Vagina (tissue), 2 donors: ENCODE measurements at regions not wholly inside any gene's neighbourhood (a gene's known extent, or its start where the extent isn't known, plus 50 kb on each side); places are given as distances from the start of the nearest gene placed in this dataset.
"Not testable (repeated sequence)": the region's sequence is repeated elsewhere in the genome, so short reads cannot be mapped to it uniquely, and the experiment has no call there.

ENCODE experiments used
- DNase-seq, 2 donors: peaks; one replicate each; pipeline ENCODE4 v3.0.0-alpha.2; 2017; ENCODE audit errors: extremely low spot score in 2 of 2
- H3K27ac ChIP-seq: fragments of 200-600 bp; sonication (generic); one replicate; pipeline ENCODE4 v1.5.1; 2019
- H3K27me3 ChIP-seq: fragments of 200-600 bp; sonication (generic); one replicate; pipeline ENCODE4 v1.5.1; 2019
- H3K36me3 ChIP-seq, 2 donors: fragments of 200-600 bp; sonication (generic); one replicate each; pipeline ENCODE4 v1.5.1; 2017 to 2019
- H3K4me1 ChIP-seq: fragments of 200-600 bp; sonication (generic); one replicate; pipeline ENCODE4 v1.5.1; 2019
- H3K4me3 ChIP-seq, 2 donors: fragments of 200-600 bp; sonication (generic); 1 replicate in 1 of 2; 2 replicates in 1 of 2; pipeline ENCODE4 v1.5.1; 2016 to 2019
- H3K9me3 ChIP-seq: fragments of 200-600 bp; sonication (generic); one replicate; pipeline ENCODE4 v1.5.1; 2019
- POLR2A ChIP-seq, 2 donors: fragments of 450-650 bp; IDR thresholded peaks; one replicate each; pipeline ENCODE4 v1.6.1; 2017; ENCODE audit warnings: antibody characterized with exemption in 2 of 2, mild to moderate bottlenecking in 2 of 2, moderate library complexity in 2 of 2
- POLR2AphosphoS5 ChIP-seq, 2 donors: sonication (generic); formaldehyde crosslinking; IDR thresholded peaks; one replicate each; pipeline ENCODE4 v1.9.0; 2017; ENCODE audit warnings: antibody characterized with exemption in 2 of 2, mild to moderate bottlenecking in 2 of 2, low read depth in 1 of 2; ENCODE audit not compliant: insufficient read depth in 1 of 2
- intact Hi-C: fragments of 100-400 bp; cut with DNase I; formaldehyde crosslinking; loops from one replicate; pipeline ENCODE4 v1.15.1; 2023
- TF ChIP-seq, protein P1 (sequence below), 3 experiments: fragments of 450-650 bp in 2 of 3; fragments of 200-600 bp in 1 of 3; sonication (generic) in 1 of 3; IDR thresholded peaks; one replicate each; pipeline ENCODE4 v1.5.1; 2017 to 2019; ENCODE audit warnings: antibody characterized with exemption in 3 of 3, mild to moderate bottlenecking in 2 of 3, moderate library complexity in 2 of 3

GRCh38 chr7:114181280-114181679, 233.3 kb upstream of the FOXP2 start:
- TF ChIP-seq POLR2A (IDR thresholded peaks at IDR 0.05), result no peak
- no peak for TF ChIP-seq POLR2AphosphoS5 (IDR thresholded peaks at IDR 0.05; ENCODE audit: insufficient read depth in 1 of 2, low read depth in 1 of 2)
- TF ChIP-seq, protein P1, sequence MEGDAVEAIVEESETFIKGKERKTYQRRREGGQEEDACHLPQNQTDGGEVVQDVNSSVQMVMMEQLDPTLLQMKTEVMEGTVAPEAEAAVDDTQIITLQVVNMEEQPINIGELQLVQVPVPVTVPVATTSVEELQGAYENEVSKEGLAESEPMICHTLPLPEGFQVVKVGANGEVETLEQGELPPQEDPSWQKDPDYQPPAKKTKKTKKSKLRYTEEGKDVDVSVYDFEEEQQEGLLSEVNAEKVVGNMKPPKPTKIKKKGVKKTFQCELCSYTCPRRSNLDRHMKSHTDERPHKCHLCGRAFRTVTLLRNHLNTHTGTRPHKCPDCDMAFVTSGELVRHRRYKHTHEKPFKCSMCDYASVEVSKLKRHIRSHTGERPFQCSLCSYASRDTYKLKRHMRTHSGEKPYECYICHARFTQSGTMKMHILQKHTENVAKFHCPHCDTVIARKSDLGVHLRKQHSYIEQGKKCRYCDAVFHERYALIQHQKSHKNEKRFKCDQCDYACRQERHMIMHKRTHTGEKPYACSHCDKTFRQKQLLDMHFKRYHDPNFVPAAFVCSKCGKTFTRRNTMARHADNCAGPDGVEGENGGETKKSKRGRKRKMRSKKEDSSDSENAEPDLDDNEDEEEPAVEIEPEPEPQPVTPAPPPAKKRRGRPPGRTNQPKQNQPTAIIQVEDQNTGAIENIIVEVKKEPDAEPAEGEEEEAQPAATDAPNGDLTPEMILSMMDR (IDR thresholded peaks at IDR 0.05), result no peak
- H3K27me3 ChIP-seq, result no peaks in the 10 kb centered on the region
- intact Hi-C loops, result no loop called here

DNA sequence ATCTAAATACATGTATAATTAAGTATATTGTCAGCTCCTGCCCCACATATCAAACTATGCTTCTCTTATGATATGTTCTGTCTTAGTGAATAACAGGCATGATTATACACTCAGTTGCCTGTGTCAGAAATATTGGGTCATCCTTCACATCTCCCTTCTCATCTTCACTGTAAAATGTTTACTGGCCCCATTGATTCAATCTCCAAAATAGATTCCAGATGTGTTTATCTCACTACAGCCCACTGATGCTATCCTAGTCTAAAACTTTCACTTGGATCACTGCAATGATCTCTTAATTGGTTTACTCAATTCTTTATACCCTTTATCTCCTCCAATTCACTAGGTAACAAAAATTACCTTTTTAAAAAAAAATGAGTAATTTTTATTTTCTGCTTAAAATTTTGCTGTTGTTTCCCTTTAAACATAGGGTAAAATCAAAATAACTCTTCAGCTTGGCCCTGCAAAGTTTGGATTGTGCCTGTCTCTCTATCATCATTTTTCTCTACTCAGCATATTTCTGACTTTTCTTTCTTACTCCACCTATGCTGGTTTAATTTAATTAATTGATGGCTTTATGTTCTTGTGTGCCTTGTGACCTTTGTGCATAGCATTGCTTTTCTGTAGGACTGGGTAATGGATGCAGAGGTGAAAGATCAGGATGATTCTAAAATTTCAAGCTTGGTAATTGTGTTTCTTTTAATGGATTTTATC, 233.9 kb upstream of the FOXP2 start:
- intact Hi-C loops, result no loop called here
- DNase-seq, result no peak
- no peak overlapping the region for H3K4me3 ChIP-seq
- TF ChIP-seq, protein P1 (IDR thresholded peaks at IDR 0.05), result no peak
- TF ChIP-seq POLR2AphosphoS5 (IDR thresholded peaks at IDR 0.05; ENCODE audit: insufficient read depth in 1 of 2, low read depth in 1 of 2), result no peak
- TF ChIP-seq POLR2A (IDR thresholded peaks at IDR 0.05), result no peak
- H3K27ac ChIP-seq, result no peak overlapping the region
- H3K9me3 ChIP-seq, result no peaks in the 10 kb centered on the region
- no peaks in the 10 kb centered on the region for H3K4me1 ChIP-seq
- no peaks in the 10 kb centered on the region for H3K27me3 ChIP-seq
- no peaks in the 10 kb centered on the region for H3K36me3 ChIP-seq

More at GRCh38 chr7:114181280-114181679, 233.3 kb upstream of the FOXP2 start:
- H3K27ac ChIP-seq, result no peak overlapping the region
- no peaks in the 10 kb centered on the region for H3K4me1 ChIP-seq
- no peak overlapping the region for H3K4me3 ChIP-seq
- no peaks in the 10 kb centered on the region for H3K9me3 ChIP-seq
- no peaks in the 10 kb centered on the region for H3K36me3 ChIP-seq
- no peak for DNase-seq

DNA sequence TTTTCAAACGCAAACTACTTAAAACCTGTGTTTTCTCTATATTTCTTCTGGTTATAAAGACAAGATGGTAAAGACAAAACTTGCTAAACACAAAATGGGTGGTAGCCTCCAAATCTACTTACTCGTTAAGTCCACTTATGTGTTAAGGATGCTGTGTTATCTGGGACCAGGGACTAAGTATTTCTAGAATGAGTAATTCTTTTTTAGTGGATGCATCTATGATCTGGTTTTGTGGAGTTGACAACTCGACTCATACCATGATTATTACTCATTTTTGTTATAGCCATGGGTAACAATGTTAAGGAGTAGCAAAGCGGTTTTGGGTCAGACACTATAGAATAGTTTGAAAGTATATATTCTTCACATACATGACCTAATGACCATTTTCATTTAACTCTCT, 239.5 kb upstream of the FOXP2 start:
- no peak for TF ChIP-seq POLR2A (IDR thresholded peaks at IDR 0.05)
- TF ChIP-seq POLR2AphosphoS5 (IDR thresholded peaks at IDR 0.05; ENCODE audit: insufficient read depth in 1 of 2, low read depth in 1 of 2), result no peak
- TF ChIP-seq, protein P1 (IDR thresholded peaks at IDR 0.05), result no peak
- no peaks in the 10 kb centered on the region for H3K36me3 ChIP-seq
- intact Hi-C loops, result no loop called here
- no peak overlapping the region for H3K27ac ChIP-seq
- no peak for DNase-seq
- H3K27me3 ChIP-seq, result no peaks in the 10 kb centered on the region
- no peaks in the 10 kb centered on the region for H3K9me3 ChIP-seq
- no peak overlapping the region for H3K4me3 ChIP-seq
- no peaks in the 10 kb centered on the region for H3K4me1 ChIP-seq

- TF ChIP-seq POLR2A (IDR thresholded peaks at IDR 0.05), result no peak
- TF ChIP-seq, protein P1 (IDR thresholded peaks at IDR 0.05), result no peak
- TF ChIP-seq POLR2AphosphoS5 (IDR thresholded peaks at IDR 0.05; ENCODE audit: insufficient read depth in 1 of 2, low read depth in 1 of 2), result no peak
- H3K4me1 ChIP-seq, result no peaks in the 10 kb centered on the region
- H3K27me3 ChIP-seq, result no peaks in the 10 kb centered on the region
- no peak overlapping the region for H3K4me3 ChIP-seq
- no peaks in the 10 kb centered on the region for H3K9me3 ChIP-seq
- H3K27ac ChIP-seq, result no peak overlapping the region
- no peaks in the 10 kb centered on the region for H3K36me3 ChIP-seq
- DNase-seq, result no peak
- intact Hi-C loops, result no loop called here
These were observed 241.3 kb upstream of the FOXP2 start for GRCh38 chr7:114173170-114173890.

GRCh38 chr7:114169389-114169788, 245.2 kb upstream of the FOXP2 start:
- H3K36me3 ChIP-seq, H3K4me3 ChIP-seq, DNase-seq, H3K27ac ChIP-seq, H3K4me1 ChIP-seq, intact Hi-C loops, H3K27me3 ChIP-seq, H3K9me3 ChIP-seq: not testable (repeated sequence)
